ENCODE measurements at regions not wholly inside any gene's neighbourhood (a gene's known extent, or its start where the extent isn't known, plus 50 kb on each side); places are given as distances from the start of the nearest gene placed in this dataset.
A peak's percentile ranks its signal among the peaks of the same experiment; 100 is the strongest.

- no peak for DNase-seq
Observed at GRCh38 chr1:239539051-239539450, 152.7 kb downstream of the CHRM3 start.

DNA sequence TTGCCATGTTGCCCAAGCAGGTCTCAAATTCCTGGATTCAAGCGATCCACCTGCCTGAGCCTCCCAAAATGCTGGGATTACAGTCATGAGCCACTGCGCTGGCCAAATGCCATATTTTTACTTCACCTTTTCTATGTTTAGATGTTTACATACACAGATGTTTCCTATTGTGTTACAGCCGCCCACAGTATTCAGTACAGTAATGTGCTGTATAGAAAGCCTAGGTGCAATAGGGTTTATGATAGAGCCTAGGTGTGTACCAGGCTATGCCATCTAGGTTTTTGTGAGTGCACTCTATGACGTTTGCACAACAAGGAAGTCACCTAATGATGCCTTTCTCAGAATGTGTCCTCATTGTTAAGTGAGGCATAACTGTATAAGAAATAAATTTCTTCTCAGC, 153.4 kb downstream of the CHRM3 start:
- no peak for DNase-seq

DNA sequence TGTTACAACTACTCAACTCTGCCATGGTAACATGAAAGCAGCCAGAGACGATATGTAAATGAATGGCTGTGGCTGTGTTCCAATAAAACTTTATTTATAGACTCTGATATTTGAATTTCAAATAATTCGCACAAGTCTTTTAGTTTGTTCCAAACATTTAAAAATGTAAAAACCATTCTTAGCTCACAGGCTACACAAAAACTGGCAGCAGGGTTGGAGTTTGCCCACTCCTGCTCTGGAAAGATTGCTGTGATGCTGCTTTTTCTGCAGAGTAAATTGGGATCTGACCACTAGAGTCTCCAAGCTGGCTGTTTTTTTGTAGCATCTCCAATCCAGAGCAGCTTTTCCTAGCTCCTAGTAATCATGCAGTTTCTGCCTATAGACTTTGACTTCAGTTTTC, 157.5 kb downstream of the CHRM3 start:
- no peak for DNase-seq

DNA sequence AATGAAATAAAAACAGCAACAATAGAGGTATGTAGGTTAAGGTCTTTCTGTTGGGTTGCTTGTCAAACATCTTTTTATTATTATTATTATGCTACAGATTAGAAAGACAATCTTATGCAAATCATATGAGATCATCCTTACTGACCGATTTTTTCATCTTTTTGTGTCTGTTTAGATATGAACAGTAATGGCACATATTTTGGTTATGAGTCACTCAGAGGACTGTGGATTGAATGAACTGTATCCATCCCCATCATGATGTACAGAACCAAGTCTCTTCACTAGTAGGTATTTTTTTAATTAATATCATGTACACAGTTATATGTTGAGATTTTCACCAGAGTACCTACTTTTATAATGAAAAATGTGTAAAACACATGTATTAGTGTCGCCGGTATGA, 159.1 kb downstream of the CHRM3 start:
- DNase-seq, result no peak

DNA sequence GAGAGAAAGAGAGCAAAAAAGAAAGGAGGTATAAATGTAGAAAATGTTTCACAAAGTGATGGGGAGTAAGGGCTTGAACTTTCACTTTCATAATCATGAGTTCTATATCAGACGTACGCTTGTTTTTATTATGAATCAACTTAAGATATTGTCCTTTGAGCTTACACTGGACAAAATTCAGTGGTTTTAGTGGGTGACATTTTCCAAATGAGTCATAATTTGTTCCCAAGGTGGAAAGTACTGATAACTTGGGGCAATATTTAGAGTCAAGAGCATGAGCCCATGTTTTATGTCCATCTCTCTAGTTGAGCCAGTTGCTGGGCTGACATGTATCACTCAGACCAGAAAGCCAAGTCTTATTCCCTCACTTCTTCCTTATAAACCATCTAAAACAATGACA, 161.6 kb downstream of the CHRM3 start:
- DNase-seq, result no peak

DNA sequence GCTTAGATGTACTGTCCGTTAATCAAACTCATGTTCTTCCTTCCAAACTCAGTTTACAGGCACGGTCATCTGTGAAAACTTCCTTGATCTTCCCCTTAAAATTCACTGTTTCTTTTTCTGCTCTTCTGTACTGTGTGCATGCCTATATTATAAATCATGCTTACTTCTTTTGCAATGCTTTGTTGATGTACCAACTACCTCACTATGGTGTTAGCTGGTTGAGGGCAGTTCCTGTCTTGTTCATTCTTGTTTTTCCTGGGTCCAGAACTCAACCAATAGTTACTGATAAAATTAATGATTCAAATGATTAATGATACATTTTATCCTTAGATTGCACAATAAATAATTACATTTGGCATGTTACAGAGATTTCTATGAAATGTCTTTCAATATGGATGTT, 163.8 kb downstream of the CHRM3 start:
- no peak for DNase-seq

DNA sequence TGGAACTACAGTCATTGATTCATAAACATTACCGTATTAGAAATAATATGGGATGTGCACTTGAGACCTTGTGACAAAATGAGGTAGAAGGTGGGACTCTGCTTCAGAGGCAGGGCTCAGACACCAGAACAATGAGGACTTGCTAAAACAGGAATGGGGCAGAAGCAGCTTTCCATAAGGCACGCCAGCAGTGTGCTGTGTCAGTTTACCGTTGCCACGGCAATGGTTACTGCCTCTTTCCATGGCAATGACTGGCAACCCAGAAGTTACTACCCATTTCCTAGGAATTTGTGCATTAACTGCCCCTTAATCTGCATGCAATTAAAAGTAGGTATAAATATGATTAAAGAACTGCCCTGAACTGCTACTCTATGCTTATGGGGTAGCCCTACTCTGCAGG, 169.0 kb downstream of the CHRM3 start:
- no peak for DNase-seq

GRCh38 chr1:239558559-239558958, 172.2 kb downstream of the CHRM3 start:
- DNase-seq, result no peak

GRCh38 chr1:239558991-239559390, 172.6 kb downstream of the CHRM3 start:
- DNase-seq, result no peak

DNA sequence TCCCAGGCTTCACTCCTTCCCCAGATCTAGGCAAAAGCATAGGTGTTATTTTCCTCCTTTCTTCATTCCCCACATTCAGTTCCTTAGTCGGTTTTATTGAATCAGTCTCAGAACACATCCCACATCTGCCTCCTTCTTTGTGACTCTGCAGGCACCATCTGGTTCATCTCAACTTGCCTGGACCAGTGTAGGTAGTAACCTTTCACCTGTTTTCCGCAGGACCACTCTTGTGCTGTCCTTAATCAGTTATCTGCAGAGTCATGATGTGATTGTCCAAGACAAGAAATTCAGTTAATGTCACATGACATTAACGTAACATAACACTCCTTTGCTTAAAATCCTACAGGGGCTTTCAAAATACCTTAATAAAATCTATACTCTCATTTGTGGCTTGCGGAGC, 174.6 kb downstream of the CHRM3 start:
- DNase-seq, result no peak

- DNase-seq, result no peak
Observed at GRCh38 chr1:239562095-239562494, 175.7 kb downstream of the CHRM3 start.

GRCh38 chr1:239563681-239564080, 177.3 kb downstream of the CHRM3 start:
- no peak for DNase-seq

GRCh38 chr1:239566074-239566473, 179.7 kb downstream of the CHRM3 start:
- no peak for DNase-seq

GRCh38 chr1:239570878-239571277, 184.5 kb downstream of the CHRM3 start:
- DNase-seq, result no peak

GRCh38 chr1:239572183-239572582, 185.8 kb downstream of the CHRM3 start:
- DNase-seq, result no peak

DNA sequence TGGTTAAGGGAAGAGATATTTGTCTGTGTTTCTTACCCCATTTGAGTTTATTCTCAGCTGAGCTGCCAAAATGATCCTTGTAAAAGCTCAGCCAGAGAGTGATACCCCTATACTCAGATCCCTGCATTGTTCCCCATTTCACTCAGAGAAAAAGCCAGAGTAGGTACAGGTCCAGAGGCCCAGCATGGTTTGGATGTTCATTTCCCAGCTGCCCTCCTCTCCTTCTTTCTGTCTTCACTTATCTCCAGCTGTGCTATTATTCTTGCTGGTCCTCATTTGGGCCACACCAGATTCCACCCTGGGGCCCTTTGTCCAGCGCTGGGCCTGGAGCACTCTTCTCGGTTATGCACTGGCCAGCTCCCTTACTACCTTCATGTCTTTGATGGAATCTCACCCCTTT, 187.7 kb downstream of the CHRM3 start:
- no peak for DNase-seq

DNA sequence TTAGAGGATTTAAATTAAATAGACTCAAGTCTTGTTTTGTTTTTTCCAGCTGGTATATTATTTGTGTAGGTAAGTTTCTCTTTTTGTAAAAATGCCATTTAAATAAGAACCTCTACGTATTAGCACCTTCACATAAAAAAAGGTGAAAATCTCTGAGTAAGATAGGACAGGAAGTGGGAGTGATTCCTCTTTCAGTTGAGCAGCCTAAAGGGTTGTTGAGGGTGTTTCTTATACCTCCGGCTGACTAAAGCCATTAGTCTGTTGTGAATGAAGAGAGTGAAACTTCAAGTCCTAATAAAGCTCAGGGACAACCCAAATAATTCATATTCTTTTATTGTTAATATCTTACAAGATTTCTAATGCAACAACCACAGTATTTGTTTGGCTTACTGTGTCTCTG, 188.7 kb downstream of the CHRM3 start:
- no peak for DNase-seq

GRCh38 chr1:239583536-239583935, 197.2 kb downstream of the CHRM3 start:
- no peak for DNase-seq

DNA sequence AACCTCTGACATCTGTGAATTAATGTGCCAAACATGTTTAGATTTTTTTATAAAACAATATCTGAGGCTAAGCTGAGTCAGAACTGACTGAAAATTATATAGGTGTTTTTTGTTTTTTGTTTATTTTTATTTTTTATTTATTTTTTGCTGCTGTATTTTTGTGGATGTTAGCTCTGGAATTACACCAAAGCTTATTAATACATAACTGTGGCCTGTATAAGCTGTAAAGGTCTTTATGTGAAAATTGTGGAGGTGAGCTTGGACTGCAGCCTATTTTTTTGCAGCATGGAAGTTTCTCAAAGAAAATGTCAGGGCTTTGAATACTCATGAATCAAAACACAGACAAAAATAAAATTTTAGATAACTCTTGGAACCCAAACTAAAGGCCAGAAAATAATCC, 199.8 kb downstream of the CHRM3 start:
- no peak for DNase-seq

DNA sequence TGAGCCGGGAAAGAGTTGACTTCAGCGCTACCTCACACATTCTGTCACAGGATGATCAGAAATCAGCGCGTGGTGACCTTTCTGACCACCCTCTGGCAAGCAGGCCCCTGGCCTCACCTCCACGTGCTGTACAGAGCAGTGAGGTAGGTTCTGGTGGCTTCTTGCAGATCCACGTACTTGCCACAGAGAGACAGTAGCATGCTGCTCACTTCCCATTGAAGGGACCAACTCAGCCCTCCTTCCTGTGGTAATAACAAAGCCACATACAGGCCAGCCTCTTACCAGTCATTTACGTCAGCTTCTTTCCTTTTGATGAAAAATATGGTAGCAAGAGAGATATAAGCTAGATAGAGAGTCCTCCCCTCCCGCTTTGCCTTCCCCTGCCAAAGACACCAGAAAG, 200.7 kb downstream of the CHRM3 start:
- DNase-seq, result peak in 1 of 2 donors; percentile 4

DNA sequence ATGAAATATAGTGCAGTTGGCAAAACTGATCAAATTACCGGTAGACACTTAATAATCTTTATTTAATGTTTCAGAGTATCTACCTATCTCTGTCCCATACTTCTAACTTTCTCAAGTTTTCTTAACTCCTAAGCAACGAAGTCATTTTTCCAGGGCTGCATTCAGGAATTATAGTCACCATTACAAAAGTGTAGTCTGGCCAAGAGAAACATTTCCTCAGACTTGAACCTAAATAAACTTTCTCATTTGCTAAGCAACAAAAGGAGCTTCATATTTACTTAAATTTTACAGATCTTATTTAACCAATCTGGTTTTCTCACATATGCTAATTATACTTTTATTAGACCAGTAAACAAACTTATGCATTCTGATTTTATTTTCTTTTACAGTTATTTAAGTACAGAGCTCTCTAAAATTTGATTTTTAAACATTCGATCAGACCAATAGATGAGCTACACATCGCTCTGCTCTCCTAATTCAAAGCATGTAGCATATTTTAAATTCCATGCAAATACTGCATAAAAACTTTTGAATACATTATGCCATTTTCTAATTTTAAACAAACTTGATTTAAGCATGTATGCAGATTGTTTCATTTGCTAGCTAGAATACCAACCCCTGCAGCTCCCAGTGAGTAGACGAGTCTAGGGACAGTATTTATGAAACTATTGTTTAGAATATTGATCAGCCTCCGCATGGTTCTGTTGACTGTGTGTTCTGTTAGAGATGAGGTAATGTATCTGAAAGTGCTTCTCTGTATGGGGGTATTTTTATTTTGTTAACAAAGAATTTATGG, 201.4 kb downstream of the CHRM3 start:
- no peak for DNase-seq

- DNase-seq, result no peak
Observed at GRCh38 chr1:239590556-239590955, 204.2 kb downstream of the CHRM3 start.

DNA sequence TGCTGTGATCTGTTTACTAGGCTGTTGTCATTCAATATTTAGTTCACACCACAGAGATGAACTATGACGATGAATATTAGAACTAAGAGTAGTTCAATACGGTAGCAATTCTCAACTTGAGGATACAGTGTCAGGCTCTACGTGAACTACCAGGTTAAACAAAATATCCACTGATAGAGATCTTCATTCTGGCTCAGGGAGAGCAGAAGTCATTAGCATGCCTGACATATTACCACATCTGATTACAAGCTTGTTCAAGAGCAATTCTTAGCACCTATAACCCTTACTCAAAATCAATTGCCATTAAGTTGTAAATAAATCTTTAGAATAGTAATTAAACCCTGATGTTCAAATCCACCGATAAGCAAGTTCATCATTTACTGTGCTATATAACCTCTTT, 207.2 kb downstream of the CHRM3 start:
- no peak for DNase-seq

GRCh38 chr1:239600588-239600987, 214.2 kb downstream of the CHRM3 start:
- no peak for DNase-seq

DNA sequence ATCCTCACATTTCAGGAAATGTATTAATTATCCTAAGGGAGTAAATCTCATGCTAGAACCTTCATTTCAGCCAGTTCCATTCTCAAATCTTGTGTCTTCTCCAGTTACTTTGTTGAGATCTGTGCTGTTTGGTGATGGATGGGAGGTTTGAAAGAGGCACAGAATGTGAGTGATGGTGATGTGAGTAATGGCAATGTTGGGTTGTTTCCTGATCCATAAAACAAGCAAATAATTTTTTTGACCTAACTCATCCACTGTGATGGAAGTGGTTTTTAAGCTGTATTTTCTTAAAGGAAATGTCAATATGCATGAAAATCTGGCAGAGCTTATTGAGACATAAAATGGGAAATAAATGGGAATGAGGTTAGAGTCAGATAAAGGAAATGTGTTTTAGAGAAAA, 214.7 kb downstream of the CHRM3 start:
- no peak for DNase-seq

Data from stimulated activated CD4-positive, alpha-beta T cell treated with anti-CD3 and anti-CD28 coated beads, Interleukin-2, amount 100 ng/mL, for 24 hours (primary cell).